ENCODE measurements at regions not wholly inside any gene's neighbourhood (a gene's known extent, or its start where the extent isn't known, plus 50 kb on each side); places are given as distances from the start of the nearest gene placed in this dataset.

- Histone ChIP-seq H3K4me3 (ENCODE audit: low read length) (no peak overlapping the region), H4K20me1 (ENCODE audit: insufficient read depth) (no peaks in the 10 kb centered on the region), H3K9me2 (ENCODE audit: insufficient read depth, low read length) (no peaks in the 10 kb centered on the region), H3F3A (ENCODE audit: insufficient read depth, low read length, poor library complexity, severe bottlenecking) (no peaks in the 10 kb centered on the region), H3K79me2 (replicated peaks; ENCODE audit: insufficient read depth, low read length) (no peaks in the 10 kb centered on the region), H3K9ac (ENCODE audit: low read length) (no peak overlapping the region), H3K27ac (ENCODE audit: low read length) (no peak overlapping the region), H3K9me3 (ENCODE audit: low read length) (no peaks in the 10 kb centered on the region), H3K27me3 (ENCODE audit: insufficient read depth, low read depth, low read length) (no peaks in the 10 kb centered on the region), H2AFZ (ENCODE audit: low read depth, low read length) (no peak overlapping the region), H3K36me3 (ENCODE audit: insufficient read depth, low read length) (no peaks in the 10 kb centered on the region), H3K4me2 (ENCODE audit: low read length) (no peak overlapping the region)
- TF ChIP-seq EP300 (conservative IDR thresholded peaks at IDR 0.05; ENCODE audit: poor library complexity, severe bottlenecking) (no peak), REST (IDR thresholded peaks at IDR 0.05; ENCODE audit: borderline replicate concordance) (no peak), EZH2 (IDR thresholded peaks at IDR 0.05; ENCODE audit: borderline replicate concordance, insufficient read depth, low read length, poor library complexity, severe bottlenecking) (no peak), SMC3 (conservative IDR thresholded peaks at IDR 0.05; ENCODE audit: poor library complexity) (no peak), POLR2AphosphoS5 (IDR thresholded peaks at IDR 0.05) (no peak), MXI1 (conservative IDR thresholded peaks at IDR 0.05; ENCODE audit: poor library complexity, severe bottlenecking) (no peak), CTCF (IDR thresholded peaks at IDR 0.05; ENCODE audit: poor library complexity, severe bottlenecking) (no peak), RAD21 (conservative IDR thresholded peaks at IDR 0.05) (no peak), TAF1 (IDR thresholded peaks at IDR 0.05; ENCODE audit: low read depth) (no peak)
Observed at GRCh38 chr2:106965611-106966010, 79.6 kb upstream of the ST6GAL2 start.

- no peak overlapping the region for H3K4me3 ChIP-seq (ENCODE audit: low read length)
- H3K9me3 ChIP-seq (ENCODE audit: low read length): no peaks in the 10 kb centered on the region
- no peak overlapping the region for H2AFZ ChIP-seq (ENCODE audit: low read depth, low read length)
- no peaks in the 10 kb centered on the region for H3K9me2 ChIP-seq (ENCODE audit: insufficient read depth, low read length)
- H3F3A ChIP-seq (ENCODE audit: insufficient read depth, low read length, poor library complexity, severe bottlenecking): no peaks in the 10 kb centered on the region
- no peaks in the 10 kb centered on the region for H4K20me1 ChIP-seq (ENCODE audit: insufficient read depth)
- no peaks in the 10 kb centered on the region for H3K79me2 ChIP-seq (replicated peaks; ENCODE audit: insufficient read depth, low read length)
- H3K9ac ChIP-seq (ENCODE audit: low read length): no peak overlapping the region
- no peaks in the 10 kb centered on the region for H3K36me3 ChIP-seq (ENCODE audit: insufficient read depth, low read length)
- TF ChIP-seq RAD21 (conservative IDR thresholded peaks at IDR 0.05): no peak
- TF ChIP-seq REST (IDR thresholded peaks at IDR 0.05; ENCODE audit: borderline replicate concordance): no peak
- TF ChIP-seq POLR2AphosphoS5 (IDR thresholded peaks at IDR 0.05): no peak
- no peak for TF ChIP-seq TAF1 (IDR thresholded peaks at IDR 0.05; ENCODE audit: low read depth)
- H3K27me3 ChIP-seq (ENCODE audit: insufficient read depth, low read depth, low read length): no peaks in the 10 kb centered on the region
- no peak overlapping the region for H3K27ac ChIP-seq (ENCODE audit: low read length)
- no peak overlapping the region for H3K4me2 ChIP-seq (ENCODE audit: low read length)
Observed at GRCh38 chr2:106969777-106970176, 83.8 kb upstream of the ST6GAL2 start.
